Ascending aorta (tissue), 2 donors: ENCODE measurements at regions not wholly inside any gene's neighbourhood (a gene's known extent, or its start where the extent isn't known, plus 50 kb on each side); places are given as distances from the start of the nearest gene placed in this dataset.
A peak's percentile ranks its signal among the peaks of the same experiment; 100 is the strongest.
"Not testable (repeated sequence)": the region's sequence is repeated elsewhere in the genome, so short reads cannot be mapped to it uniquely, and the experiment has no call there.

Source experiments
- DNase-seq, 2 donors: peaks; one replicate each; pipeline ENCODE4 v3.0.0-alpha.2; 2019; ENCODE audit warnings: low spot score in 2 of 2
- H3K27ac ChIP-seq, 2 donors: fragments of 200-600 bp; sonication (generic); one replicate each; pipeline ENCODE4 v1.5.1; 2016 to 2017; ENCODE audit warnings: mild to moderate bottlenecking in 1 of 2
- H3K27me3 ChIP-seq: fragments of 200-600 bp; sonication (generic); one replicate; pipeline ENCODE4 v1.5.1; 2017
- H3K36me3 ChIP-seq, 2 donors: fragments of 200-600 bp; sonication (generic); one replicate each; pipeline ENCODE4 v1.5.1; 2016
- H3K4me1 ChIP-seq, 2 donors: fragments of 200-600 bp; sonication (generic); one replicate each; pipeline ENCODE4 v1.5.1; 2016 to 2017; ENCODE audit warnings: mild to moderate bottlenecking in 1 of 2
- H3K4me3 ChIP-seq, 2 donors: fragments of 200-600 bp; sonication (generic); one replicate each; pipeline ENCODE4 v1.5.1; 2016 to 2017; ENCODE audit warnings: mild to moderate bottlenecking in 1 of 2
- H3K9me3 ChIP-seq, 2 donors: fragments of 200-600 bp; sonication (generic); one replicate each; pipeline ENCODE4 v1.5.1; 2016
- CTCF ChIP-seq, 3 experiments: fragments of 200-600 bp in 2 of 3; fragments of 450-650 bp in 1 of 3; sonication (generic) in 2 of 3; IDR thresholded peaks; one replicate each; pipeline ENCODE4 v1.5.1; 2016 to 2019; ENCODE audit warnings: antibody characterized with exemption in 3 of 3, mild to moderate bottlenecking in 1 of 3, moderate library complexity in 1 of 3
- intact Hi-C: fragments of 100-400 bp; cut with DNase I; formaldehyde crosslinking; loops from one replicate; pipeline ENCODE4 v1.15.1; 2023

- intact Hi-C loops, DNase-seq, H3K36me3 ChIP-seq, H3K4me1 ChIP-seq, H3K27ac ChIP-seq, H3K9me3 ChIP-seq, H3K4me3 ChIP-seq, H3K27me3 ChIP-seq: not testable (repeated sequence)
These were observed 3077.5 kb downstream of the RPIA start for GRCh38 chr2:91768997-91769396.

DNA sequence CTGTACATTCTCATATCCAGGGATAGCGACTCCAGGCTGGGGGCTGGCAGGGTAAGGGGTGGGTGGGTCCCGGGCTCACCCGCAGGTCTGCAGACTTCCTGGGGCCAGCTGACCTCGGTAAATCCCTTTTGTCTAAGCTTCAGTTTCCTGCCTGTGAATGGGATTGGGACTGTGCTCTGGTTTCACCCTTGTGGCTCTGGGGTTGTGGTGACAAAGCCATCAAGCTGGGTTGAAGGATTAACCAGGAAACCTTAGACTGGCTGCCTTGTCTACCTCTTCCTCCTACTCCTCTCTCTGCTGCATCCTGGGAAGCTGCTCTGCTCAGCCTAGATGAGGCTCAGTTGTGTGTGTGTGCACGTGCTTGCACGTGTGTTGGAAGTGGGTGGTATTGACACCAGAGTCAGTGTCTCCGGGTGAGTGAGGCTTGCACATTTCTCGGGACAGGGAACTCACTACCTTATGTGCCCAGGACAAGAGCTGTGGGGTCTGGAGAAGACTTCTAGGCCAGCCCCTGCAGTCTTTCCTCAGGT lies 3078.6 kb downstream of the RPIA start:
- H3K9me3 ChIP-seq, H3K36me3 ChIP-seq, intact Hi-C loops, H3K4me1 ChIP-seq, H3K27ac ChIP-seq, H3K4me3 ChIP-seq, H3K27me3 ChIP-seq, DNase-seq: not testable (repeated sequence)

- H3K27ac ChIP-seq, H3K27me3 ChIP-seq, H3K36me3 ChIP-seq, intact Hi-C loops, H3K4me3 ChIP-seq, DNase-seq, H3K9me3 ChIP-seq, H3K4me1 ChIP-seq: not testable (repeated sequence)
These were observed 3080.1 kb downstream of the RPIA start for GRCh38 chr2:91771604-91772003.

GRCh38 chr2:91772240-91772937 lies 3080.9 kb downstream of the RPIA start:
- H3K4me3 ChIP-seq, H3K9me3 ChIP-seq, H3K4me1 ChIP-seq, intact Hi-C loops, DNase-seq, H3K27me3 ChIP-seq, H3K36me3 ChIP-seq, H3K27ac ChIP-seq: not testable (repeated sequence)

GRCh38 chr2:91773810-91774209 lies 3082.3 kb downstream of the RPIA start:
- H3K27me3 ChIP-seq, H3K4me3 ChIP-seq, H3K4me1 ChIP-seq, H3K36me3 ChIP-seq, H3K9me3 ChIP-seq, DNase-seq, intact Hi-C loops, H3K27ac ChIP-seq: not testable (repeated sequence)

DNA sequence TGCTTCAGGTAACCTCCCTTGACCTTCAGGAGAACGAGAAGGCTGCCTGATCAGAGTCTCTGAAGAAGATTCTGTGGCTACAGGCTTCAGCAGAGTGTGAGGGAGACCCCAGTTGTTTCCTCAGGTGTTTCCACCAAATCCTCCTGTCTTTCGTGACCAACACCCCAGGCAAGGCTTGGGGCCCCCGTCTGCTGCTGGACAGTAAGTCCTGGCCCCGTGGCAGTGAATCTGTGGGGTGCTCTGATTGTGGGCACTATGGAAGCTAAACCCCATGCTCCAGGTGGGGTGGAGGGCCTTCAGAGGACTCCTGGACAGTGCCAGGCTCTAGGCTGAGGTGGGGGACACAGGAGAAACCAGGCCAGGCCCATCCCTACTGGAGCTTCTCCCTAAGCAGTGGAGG lies 3083.7 kb downstream of the RPIA start:
- H3K4me1 ChIP-seq, H3K9me3 ChIP-seq, intact Hi-C loops, H3K4me3 ChIP-seq, H3K36me3 ChIP-seq, DNase-seq, H3K27me3 ChIP-seq, H3K27ac ChIP-seq: not testable (repeated sequence)

DNA sequence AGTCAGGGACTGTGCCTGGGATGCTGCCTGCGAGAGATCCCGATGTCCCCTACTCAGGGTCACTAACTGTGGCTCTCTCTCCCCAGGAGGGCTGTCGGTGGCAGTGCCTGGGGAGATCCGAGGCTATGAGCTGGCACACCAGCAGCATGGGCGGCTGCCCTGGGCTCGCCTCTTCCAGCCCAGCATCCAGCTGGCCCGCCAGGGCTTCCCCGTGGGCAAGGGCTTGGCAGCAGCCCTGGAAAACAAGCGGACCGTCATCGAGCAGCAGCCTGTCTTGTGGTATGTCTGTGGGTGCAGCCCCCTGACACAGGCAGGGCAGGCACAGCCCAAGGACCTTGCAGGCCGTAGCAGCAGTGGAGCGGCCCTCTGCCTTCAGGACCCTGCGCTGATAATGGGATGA lies 3088.9 kb downstream of the RPIA start:
- H3K9me3 ChIP-seq, H3K27ac ChIP-seq, H3K27me3 ChIP-seq, H3K4me3 ChIP-seq, intact Hi-C loops, H3K4me1 ChIP-seq, DNase-seq, H3K36me3 ChIP-seq: not testable (repeated sequence)

DNA sequence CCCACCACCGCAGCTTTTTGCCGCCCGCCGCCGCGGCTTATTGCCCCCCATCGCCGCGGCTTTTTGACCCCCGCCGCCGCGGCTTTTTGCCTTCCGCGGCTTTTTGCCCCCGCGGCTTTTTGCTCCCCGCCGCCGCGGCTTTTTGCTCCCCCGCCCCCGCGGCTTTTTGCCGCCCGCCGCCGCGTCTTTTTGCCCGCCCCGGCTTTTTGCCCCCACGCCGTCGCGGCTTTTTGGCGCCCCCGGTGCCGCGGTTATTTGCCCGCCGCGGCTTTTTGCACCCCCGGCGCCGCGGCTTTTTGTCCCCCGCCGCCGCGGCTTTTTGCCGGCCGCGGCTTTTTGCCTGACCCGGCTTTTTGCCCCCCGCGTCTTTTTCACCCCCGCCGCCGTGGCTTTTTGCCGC lies 3061.8 kb upstream of the TEKT4 start:
- peak overlapping the region; percentile 47 to 60 for H3K4me3 ChIP-seq
- H3K27ac ChIP-seq, H3K4me1 ChIP-seq, H3K36me3 ChIP-seq, DNase-seq, H3K27me3 ChIP-seq, intact Hi-C loops, H3K9me3 ChIP-seq: not testable (repeated sequence)

- H3K4me3 ChIP-seq, result peak overlapping the region in 1 of 2 donors; percentile 36
- peak in 1 of 2 donors; percentile 44 for DNase-seq
These were observed 3031.0 kb upstream of the TEKT4 start for GRCh38 chr2:91839904-91840868.

GRCh38 chr2:91842264-91842663 lies 3029.0 kb upstream of the TEKT4 start:
- DNase-seq, result peak in 1 of 2 donors; percentile 35
- intact Hi-C loops, H3K4me1 ChIP-seq, H3K27ac ChIP-seq, H3K9me3 ChIP-seq, H3K4me3 ChIP-seq, H3K27me3 ChIP-seq, H3K36me3 ChIP-seq: not testable (repeated sequence)

More at GRCh38 chr2:91839904-91840868, 3031.0 kb upstream of the TEKT4 start:
- Histone ChIP-seq H3K27me3 (no peaks in the 10 kb centered on the region), H3K27ac (no peak overlapping the region), H3K36me3 (no peaks in the 10 kb centered on the region), H3K9me3 (no peaks in the 10 kb centered on the region), H3K4me1 (no peaks in the 10 kb centered on the region)
- no peak for TF ChIP-seq CTCF (IDR thresholded peaks at IDR 0.05)
- intact Hi-C loops, result no loop called here

GRCh38 chr2:91842913-91843312 lies 3028.3 kb upstream of the TEKT4 start:
- H3K27me3 ChIP-seq, DNase-seq, H3K9me3 ChIP-seq, H3K4me3 ChIP-seq, intact Hi-C loops, H3K4me1 ChIP-seq, H3K27ac ChIP-seq, H3K36me3 ChIP-seq: not testable (repeated sequence)

- H3K4me1 ChIP-seq, H3K27ac ChIP-seq, H3K27me3 ChIP-seq, H3K9me3 ChIP-seq, H3K4me3 ChIP-seq, intact Hi-C loops, H3K36me3 ChIP-seq: not testable (repeated sequence)
- peak in 1 of 2 donors; percentile 53 for DNase-seq
These were observed 3027.3 kb upstream of the TEKT4 start for GRCh38 chr2:91843723-91844450.
